Loucy (cell line): ENCODE measurements at regions not wholly inside any gene's neighbourhood (a gene's known extent, or its start where the extent isn't known, plus 50 kb on each side); places are given as distances from the start of the nearest gene placed in this dataset.

Experiments used
- H2AFZ ChIP-seq: fragments of 200-600 bp; sonication (generic); 2 replicates; pipeline ENCODE4 v1.6.0; 2016; ENCODE audit warnings: antibody characterized with exemption, mild to moderate bottlenecking, low read length, moderate library complexity
- H3F3A ChIP-seq: fragments of 200-600 bp; 2 replicates; pipeline ENCODE4 v1.6.0; 2016; ENCODE audit warnings: antibody characterized with exemption, low read depth, mild to moderate bottlenecking
- H3K27me3 ChIP-seq: fragments of 200-600 bp; sonication (generic); 2 replicates; pipeline ENCODE4 v1.6.1; 2014; ENCODE audit warnings: low read length, mild to moderate bottlenecking; ENCODE audit not compliant: insufficient read depth, poor library complexity, severe bottlenecking
- H3K36me3 ChIP-seq: fragments of 200-600 bp; sonication (generic); 2 replicates; pipeline ENCODE4 v1.6.1; 2016; ENCODE audit warnings: low read length; ENCODE audit not compliant: insufficient read depth
- H3K4me1 ChIP-seq: fragments of 200-600 bp; sonication (generic); 2 replicates; pipeline ENCODE4 v1.5.1; 2014; ENCODE audit warnings: low read length, mild to moderate bottlenecking; ENCODE audit not compliant: insufficient read depth, poor library complexity, severe bottlenecking
- H3K4me2 ChIP-seq: fragments of 200-600 bp; sonication (generic); 2 replicates; pipeline ENCODE4 v1.6.0; 2014; ENCODE audit warnings: antibody characterized with exemption, low read length, low read depth, mild to moderate bottlenecking; ENCODE audit not compliant: poor library complexity, severe bottlenecking
- H3K4me3 ChIP-seq: fragments of 200-600 bp; sonication (generic); 2 replicates; pipeline ENCODE4 v1.5.1; 2014; ENCODE audit warnings: low read length, mild to moderate bottlenecking, mixed read lengths; ENCODE audit not compliant: poor library complexity, severe bottlenecking
- H3K79me2 ChIP-seq: fragments of 200-600 bp; sonication (generic); 2 replicates; pipeline ENCODE4 v1.6.1; 2014; ENCODE audit warnings: low read length; ENCODE audit not compliant: insufficient read depth
- H3K9ac ChIP-seq: fragments of 200-600 bp; sonication (generic); 2 replicates; pipeline ENCODE4 v1.6.0; 2014; ENCODE audit warnings: mild to moderate bottlenecking, low read depth, low read length, moderate library complexity; ENCODE audit not compliant: poor library complexity, severe bottlenecking
- H3K9me2 ChIP-seq: fragments of 200-600 bp; sonication (generic); replicated peaks from 2 replicates; pipeline ENCODE4 v1.6.1; 2016; ENCODE audit warnings: low read depth, low read length, mixed read lengths
- H3K9me3 ChIP-seq: fragments of 200-600 bp; sonication (generic); 2 replicates; pipeline ENCODE4 v1.6.1; 2014; ENCODE audit warnings: mild to moderate bottlenecking, antibody characterized with exemption, low read length, low read depth; ENCODE audit not compliant: insufficient read depth
- H4K20me1 ChIP-seq: fragments of 200-600 bp; sonication (generic); 2 replicates; pipeline ENCODE4 v1.6.0; 2014; ENCODE audit warnings: antibody characterized with exemption, low read length, mild to moderate bottlenecking; ENCODE audit not compliant: insufficient read depth, poor library complexity, severe bottlenecking
- CTCF ChIP-seq: fragments of 200-600 bp; sonication (generic); conservative IDR thresholded peaks from 2 replicates; pipeline ENCODE4 v1.5.1; 2014; ENCODE audit warnings: mild to moderate bottlenecking, antibody characterized with exemption, low read length
- EZH2phosphoT487 ChIP-seq: fragments of 200-600 bp; IDR thresholded peaks from 2 replicates; pipeline ENCODE4 v1.6.1; 2018; ENCODE audit warnings: antibody characterized with exemption, mild to moderate bottlenecking, moderate library complexity, borderline replicate concordance

DNA sequence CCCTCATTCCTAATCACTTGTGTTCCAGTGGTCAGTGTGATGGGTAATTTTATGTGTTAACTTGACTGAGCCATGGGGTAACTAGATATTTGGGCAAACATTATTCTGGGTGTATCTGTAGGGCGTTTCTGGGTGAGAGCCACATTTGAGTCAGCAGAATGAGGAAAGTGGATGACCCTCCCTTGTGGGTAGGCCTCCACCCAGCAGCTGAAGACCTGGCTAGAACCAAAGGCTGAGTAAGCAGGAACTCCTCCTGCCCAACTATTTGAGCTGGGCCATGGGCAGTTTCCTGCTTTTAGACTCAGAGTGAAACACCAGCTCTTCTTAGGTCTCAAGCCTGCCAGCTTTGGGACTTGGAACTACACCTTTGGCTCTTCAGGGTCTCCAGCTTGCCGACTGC, 141.8 kb downstream of the ACKR3 start:
- no peak overlapping the region for H3K9ac ChIP-seq
- H3K36me3 ChIP-seq, result no peaks in the 10 kb centered on the region
- no peaks in the 10 kb centered on the region for H3K9me3 ChIP-seq
- TF ChIP-seq EZH2phosphoT487 (no peak), CTCF (no peak)
- H3F3A ChIP-seq, result no peaks in the 10 kb centered on the region
- no peaks in the 10 kb centered on the region for H3K9me2 ChIP-seq
- no peaks in the 10 kb centered on the region for H4K20me1 ChIP-seq
- no peak overlapping the region for H3K4me2 ChIP-seq
- H3K27me3 ChIP-seq, result no peaks in the 10 kb centered on the region
- H3K4me1 ChIP-seq, result no peaks in the 10 kb centered on the region
- H3K4me3 ChIP-seq, result no peak overlapping the region
- H3K79me2 ChIP-seq, result no peaks in the 10 kb centered on the region
- H2AFZ ChIP-seq, result no peak overlapping the region

- TF ChIP-seq EZH2phosphoT487, result no peak
- H3K79me2 ChIP-seq, result no peaks in the 10 kb centered on the region
- H3K4me3 ChIP-seq, result no peak overlapping the region
- no peaks in the 10 kb centered on the region for H3K9me2 ChIP-seq
- H3K4me2 ChIP-seq, result no peak overlapping the region
- H2AFZ ChIP-seq, result no peak overlapping the region
- H3K27me3 ChIP-seq, result no peaks in the 10 kb centered on the region
- H3K9me3 ChIP-seq, result no peaks in the 10 kb centered on the region
- no peaks in the 10 kb centered on the region for H3K4me1 ChIP-seq
- no peak overlapping the region for H3K9ac ChIP-seq
- H3F3A ChIP-seq, result no peaks in the 10 kb centered on the region
- no peaks in the 10 kb centered on the region for H3K36me3 ChIP-seq
- no peaks in the 10 kb centered on the region for H4K20me1 ChIP-seq
Measured at GRCh38 chr2:236712304-236712703, 142.7 kb downstream of the ACKR3 start.

- Histone ChIP-seq H3K36me3 (no peaks in the 10 kb centered on the region), H3F3A (no peaks in the 10 kb centered on the region), H3K79me2 (no peaks in the 10 kb centered on the region), H3K9me3 (no peaks in the 10 kb centered on the region), H3K9ac (no peak overlapping the region), H3K9me2 (no peaks in the 10 kb centered on the region), H3K27me3 (no peaks in the 10 kb centered on the region), H3K4me1 (no peaks in the 10 kb centered on the region), H4K20me1 (no peaks in the 10 kb centered on the region), H3K4me2 (no peak overlapping the region), H2AFZ (no peak overlapping the region), H3K4me3 (no peak overlapping the region)
- TF ChIP-seq EZH2phosphoT487, result no peak
- TF ChIP-seq CTCF, result no peak
Measured at GRCh38 chr2:236712961-236713673, 143.5 kb downstream of the ACKR3 start.

GRCh38 chr2:236714080-236714479, 144.5 kb downstream of the ACKR3 start:
- H3K79me2 ChIP-seq, result no peaks in the 10 kb centered on the region
- no peaks in the 10 kb centered on the region for H3K27me3 ChIP-seq
- H4K20me1 ChIP-seq, result no peaks in the 10 kb centered on the region
- no peak overlapping the region for H3K4me3 ChIP-seq
- no peak for TF ChIP-seq CTCF
- TF ChIP-seq EZH2phosphoT487, result no peak
- no peaks in the 10 kb centered on the region for H3K36me3 ChIP-seq
- H3F3A ChIP-seq, result no peaks in the 10 kb centered on the region
- no peak overlapping the region for H2AFZ ChIP-seq
- H3K9me2 ChIP-seq, result no peaks in the 10 kb centered on the region
- H3K9ac ChIP-seq, result no peak overlapping the region
- no peak overlapping the region for H3K4me2 ChIP-seq
- H3K9me3 ChIP-seq, result no peaks in the 10 kb centered on the region
- no peaks in the 10 kb centered on the region for H3K4me1 ChIP-seq
